ENCODE measurements at regions not wholly inside any gene's neighbourhood (a gene's known extent, or its start where the extent isn't known, plus 50 kb on each side); places are given as distances from the start of the nearest gene placed in this dataset.
A peak's percentile ranks its signal among the peaks of the same experiment; 100 is the strongest.

- TF ChIP-seq CTCF (IDR thresholded peaks at IDR 0.05; ENCODE audit: poor library complexity, severe bottlenecking) (peak; percentile 44), EZH2 (IDR thresholded peaks at IDR 0.05; ENCODE audit: borderline replicate concordance, insufficient read depth, low read length, poor library complexity, severe bottlenecking) (no peak), POLR2AphosphoS5 (IDR thresholded peaks at IDR 0.05) (peak; percentile 45), SMC3 (conservative IDR thresholded peaks at IDR 0.05; ENCODE audit: poor library complexity) (no peak), RAD21 (conservative IDR thresholded peaks at IDR 0.05) (peak; percentile 27)
Observed at GRCh38 chr9:135269912-135270830, 182.7 kb downstream of the OLFM1 start.
